ENCODE measurements at regions not wholly inside any gene's neighbourhood (a gene's known extent, or its start where the extent isn't known, plus 50 kb on each side); places are given as distances from the start of the nearest gene placed in this dataset.

GRCh38 chr16:63612462-63613227 lies 1509.2 kb downstream of the CDH11 start:
- intact Hi-C loops (cut with DNase I): loop anchor here in 1 of 4 donors (10.0 kb wide), 1 partner anchor 78 kb away; no protein-coding TSS in a partner anchor
- ATAC-seq: no peak
- Histone ChIP-seq H3K27ac (ENCODE audit: low read length) (no peak overlapping the region), H3K9me3 (ENCODE audit: control insufficient read depth, low read length) (no peaks in the 10 kb centered on the region), H3K4me1 (ENCODE audit: control insufficient read depth, insufficient read depth, low read length) (peaks cover 3% of the 10 kb centered on the region), H3K27me3 (ENCODE audit: control insufficient read depth, insufficient read depth) (no peaks in the 10 kb centered on the region), H3K4me3 (ENCODE audit: low read length) (no peak overlapping the region)
- DNase-seq: no peak
- 85% methylated on average over 4 of the region's 4 CpGs for whole genome bisulfite sequencing

GRCh38 chr16:63606778-63607177 lies 1515.1 kb downstream of the CDH11 start:
- 85% methylated on average over 1 of the region's 1 CpG for whole genome bisulfite sequencing
- intact Hi-C loops (cut with DNase I): no loop called here
- ATAC-seq: no peak
- Histone ChIP-seq H3K9me3 (ENCODE audit: control insufficient read depth, low read length) (no peaks in the 10 kb centered on the region), H3K27ac (ENCODE audit: low read length) (no peak overlapping the region), H3K4me3 (ENCODE audit: low read length) (no peak overlapping the region), H3K27me3 (ENCODE audit: control insufficient read depth, insufficient read depth) (no peaks in the 10 kb centered on the region), H3K4me1 (ENCODE audit: control insufficient read depth, insufficient read depth, low read length) (no peaks in the 10 kb centered on the region)
- no peak for DNase-seq

- Histone ChIP-seq H3K4me3 (ENCODE audit: low read length) (no peak overlapping the region), H3K27ac (ENCODE audit: low read length) (no peak overlapping the region), H3K27me3 (ENCODE audit: control insufficient read depth, insufficient read depth) (no peaks in the 10 kb centered on the region), H3K9me3 (ENCODE audit: control insufficient read depth, low read length) (no peaks in the 10 kb centered on the region), H3K4me1 (ENCODE audit: control insufficient read depth, insufficient read depth, low read length) (no peaks in the 10 kb centered on the region)
- ATAC-seq (no peak), DNase-seq (no peak)
- intact Hi-C loops (cut with DNase I): no loop called here
- 63% methylated on average over 3 of the region's 3 CpGs for WGBS
Observed at GRCh38 chr16:63602206-63602927, 1519.5 kb downstream of the CDH11 start.

- Histone ChIP-seq H3K4me1 (ENCODE audit: control insufficient read depth, insufficient read depth, low read length) (no peaks in the 10 kb centered on the region), H3K27me3 (ENCODE audit: control insufficient read depth, insufficient read depth) (no peaks in the 10 kb centered on the region), H3K27ac (ENCODE audit: low read length) (no peak overlapping the region), H3K4me3 (ENCODE audit: low read length) (no peak overlapping the region), H3K9me3 (ENCODE audit: control insufficient read depth, low read length) (no peaks in the 10 kb centered on the region)
- WGBS: 53% methylated on average over 1 of the region's 1 CpG
- ATAC-seq (no peak), DNase-seq (no peak)
- intact Hi-C loops (cut with DNase I): no loop called here
Observed at GRCh38 chr16:63596716-63597115, 1525.1 kb downstream of the CDH11 start.

GRCh38 chr16:63592852-63593251 lies 1529.0 kb downstream of the CDH11 start:
- DNase-seq: no peak
- Histone ChIP-seq H3K4me1 (ENCODE audit: control insufficient read depth, insufficient read depth, low read length) (no peaks in the 10 kb centered on the region), H3K4me3 (ENCODE audit: low read length) (no peak overlapping the region), H3K27me3 (ENCODE audit: control insufficient read depth, insufficient read depth) (no peaks in the 10 kb centered on the region), H3K27ac (ENCODE audit: low read length) (no peak overlapping the region), H3K9me3 (ENCODE audit: control insufficient read depth, low read length) (no peaks in the 10 kb centered on the region)
- WGBS: 65% methylated on average over 3 of the region's 3 CpGs
- no peak for ATAC-seq
- intact Hi-C loops (cut with DNase I): no loop called here

GRCh38 chr16:63581570-63581969 lies 1540.3 kb downstream of the CDH11 start:
- intact Hi-C loops (cut with DNase I): no loop called here
- DNase-seq: peak; percentile 26 to 66 (median 58)
- 33% methylated on average over 5 of the region's 5 CpGs for WGBS
- no peaks in the 10 kb centered on the region for H3K9me3 ChIP-seq (ENCODE audit: control insufficient read depth, low read length)
- H3K27ac ChIP-seq (ENCODE audit: low read length): no peak overlapping the region
- H3K27me3 ChIP-seq (ENCODE audit: control insufficient read depth, insufficient read depth): no peaks in the 10 kb centered on the region
- no peak overlapping the region for H3K4me3 ChIP-seq (ENCODE audit: low read length)
- peak; percentile 79 to 83 for ATAC-seq
- H3K4me1 ChIP-seq (ENCODE audit: control insufficient read depth, insufficient read depth, low read length): no peaks in the 10 kb centered on the region

- no peaks in the 10 kb centered on the region for H3K27me3 ChIP-seq (ENCODE audit: control insufficient read depth, insufficient read depth)
- DNase-seq: no peak
- no peaks in the 10 kb centered on the region for H3K4me1 ChIP-seq (ENCODE audit: control insufficient read depth, insufficient read depth, low read length)
- H3K9me3 ChIP-seq (ENCODE audit: control insufficient read depth, low read length): no peaks in the 10 kb centered on the region
- ATAC-seq: no peak
- intact Hi-C loops (cut with DNase I): no loop called here
- no peak overlapping the region for H3K4me3 ChIP-seq (ENCODE audit: low read length)
- H3K27ac ChIP-seq (ENCODE audit: low read length): no peak overlapping the region
- 70% methylated on average over 1 of the region's 1 CpG for WGBS
Observed at GRCh38 chr16:63578791-63579190, 1542.6 kb upstream of the CDH8 start.

GRCh38 chr16:63577891-63578290 lies 1541.7 kb upstream of the CDH8 start:
- Histone ChIP-seq H3K4me1 (ENCODE audit: control insufficient read depth, insufficient read depth, low read length) (no peaks in the 10 kb centered on the region), H3K9me3 (ENCODE audit: control insufficient read depth, low read length) (no peaks in the 10 kb centered on the region), H3K4me3 (ENCODE audit: low read length) (no peak overlapping the region), H3K27ac (ENCODE audit: low read length) (no peak overlapping the region), H3K27me3 (ENCODE audit: control insufficient read depth, insufficient read depth) (no peaks in the 10 kb centered on the region)
- intact Hi-C loops (cut with DNase I): no loop called here
- ATAC-seq (no peak), DNase-seq (no peak)

- Histone ChIP-seq H3K27me3 (ENCODE audit: control insufficient read depth, insufficient read depth) (no peaks in the 10 kb centered on the region), H3K4me3 (ENCODE audit: low read length) (no peak overlapping the region), H3K4me1 (ENCODE audit: control insufficient read depth, insufficient read depth, low read length) (no peaks in the 10 kb centered on the region), H3K27ac (ENCODE audit: low read length) (no peak overlapping the region), H3K9me3 (ENCODE audit: control insufficient read depth, low read length) (no peaks in the 10 kb centered on the region)
- ATAC-seq: no peak
- no peak for DNase-seq
- WGBS: 27% methylated on average over 1 of the region's 1 CpG
- intact Hi-C loops (cut with DNase I): no loop called here
Observed at GRCh38 chr16:63575041-63575440, 1538.8 kb upstream of the CDH8 start.

- 62% methylated on average over 3 of the region's 3 CpGs for WGBS
- Histone ChIP-seq H3K4me1 (ENCODE audit: control insufficient read depth, insufficient read depth, low read length) (no peaks in the 10 kb centered on the region), H3K9me3 (ENCODE audit: control insufficient read depth, low read length) (no peaks in the 10 kb centered on the region), H3K27ac (ENCODE audit: low read length) (no peak overlapping the region), H3K4me3 (ENCODE audit: low read length) (no peak overlapping the region), H3K27me3 (ENCODE audit: control insufficient read depth, insufficient read depth) (no peaks in the 10 kb centered on the region)
- DNase-seq: no peak
- no peak for ATAC-seq
- intact Hi-C loops (cut with DNase I): no loop called here
Observed at GRCh38 chr16:63568164-63568563, 1531.9 kb upstream of the CDH8 start.

- H3K27ac ChIP-seq (ENCODE audit: low read length): no peak overlapping the region
- no peak overlapping the region for H3K4me3 ChIP-seq (ENCODE audit: low read length)
- WGBS: 47% methylated on average over 1 of the region's 1 CpG
- no peaks in the 10 kb centered on the region for H3K4me1 ChIP-seq (ENCODE audit: control insufficient read depth, insufficient read depth, low read length)
- DNase-seq (no peak), ATAC-seq (no peak)
- H3K9me3 ChIP-seq (ENCODE audit: control insufficient read depth, low read length): no peaks in the 10 kb centered on the region
- no peaks in the 10 kb centered on the region for H3K27me3 ChIP-seq (ENCODE audit: control insufficient read depth, insufficient read depth)
- intact Hi-C loops (cut with DNase I): no loop called here
Observed at GRCh38 chr16:63563819-63564505, 1527.7 kb upstream of the CDH8 start.

Measured in right cardiac atrium (tissue), 5 donors.